ENCODE measurements at regions not wholly inside any gene's neighbourhood (a gene's known extent, or its start where the extent isn't known, plus 50 kb on each side); places are given as distances from the start of the nearest gene placed in this dataset.

- Histone ChIP-seq H2AFZ (ENCODE audit: low read length) (no peak overlapping the region), H3K27me3 (ENCODE audit: insufficient read depth, low read length, poor library complexity, severe bottlenecking) (no peaks in the 10 kb centered on the region), H3K9me3 (ENCODE audit: insufficient read depth, low read depth, low read length) (no peaks in the 10 kb centered on the region), H3K79me2 (ENCODE audit: insufficient read depth, low read length) (no peaks in the 10 kb centered on the region), H3K36me3 (ENCODE audit: insufficient read depth, low read length) (no peaks in the 10 kb centered on the region), H3K4me1 (ENCODE audit: insufficient read depth, low read length, poor library complexity, severe bottlenecking) (no peaks in the 10 kb centered on the region), H4K20me1 (ENCODE audit: insufficient read depth, low read length, poor library complexity, severe bottlenecking) (no peaks in the 10 kb centered on the region), H3K4me2 (ENCODE audit: low read depth, low read length, poor library complexity, severe bottlenecking) (no peak overlapping the region), H3K9ac (ENCODE audit: low read depth, low read length, poor library complexity, severe bottlenecking) (no peak overlapping the region), H3F3A (ENCODE audit: low read depth) (no peaks in the 10 kb centered on the region), H3K4me3 (ENCODE audit: low read length, poor library complexity, severe bottlenecking) (no peak overlapping the region), H3K9me2 (replicated peaks; ENCODE audit: low read depth, low read length) (no peaks in the 10 kb centered on the region)
- TF ChIP-seq EZH2phosphoT487 (IDR thresholded peaks at IDR 0.05; ENCODE audit: borderline replicate concordance), result no peak
- TF ChIP-seq CTCF (conservative IDR thresholded peaks at IDR 0.05; ENCODE audit: low read length), result no peak
Measured at GRCh38 chr1:104797982-104798381, 1048.3 kb downstream of the AMY1C start.

- Histone ChIP-seq H3K4me1 (ENCODE audit: insufficient read depth, low read length, poor library complexity, severe bottlenecking) (no peaks in the 10 kb centered on the region), H3K27me3 (ENCODE audit: insufficient read depth, low read length, poor library complexity, severe bottlenecking) (no peaks in the 10 kb centered on the region), H2AFZ (ENCODE audit: low read length) (no peak overlapping the region), H4K20me1 (ENCODE audit: insufficient read depth, low read length, poor library complexity, severe bottlenecking) (no peaks in the 10 kb centered on the region), H3K36me3 (ENCODE audit: insufficient read depth, low read length) (no peaks in the 10 kb centered on the region), H3K79me2 (ENCODE audit: insufficient read depth, low read length) (no peaks in the 10 kb centered on the region), H3K4me2 (ENCODE audit: low read depth, low read length, poor library complexity, severe bottlenecking) (no peak overlapping the region), H3K9me3 (ENCODE audit: insufficient read depth, low read depth, low read length) (no peaks in the 10 kb centered on the region), H3K9me2 (replicated peaks; ENCODE audit: low read depth, low read length) (no peaks in the 10 kb centered on the region), H3F3A (ENCODE audit: low read depth) (no peaks in the 10 kb centered on the region), H3K9ac (ENCODE audit: low read depth, low read length, poor library complexity, severe bottlenecking) (no peak overlapping the region), H3K4me3 (ENCODE audit: low read length, poor library complexity, severe bottlenecking) (no peak overlapping the region)
- TF ChIP-seq EZH2phosphoT487 (IDR thresholded peaks at IDR 0.05; ENCODE audit: borderline replicate concordance), result no peak
- no peak for TF ChIP-seq CTCF (conservative IDR thresholded peaks at IDR 0.05; ENCODE audit: low read length)
Measured at GRCh38 chr1:104801344-104801743, 1051.6 kb downstream of the AMY1C start.

GRCh38 chr1:104804147-104804546 lies 1054.4 kb downstream of the AMY1C start:
- no peaks in the 10 kb centered on the region for H3K9me3 ChIP-seq (ENCODE audit: insufficient read depth, low read depth, low read length)
- no peak overlapping the region for H2AFZ ChIP-seq (ENCODE audit: low read length)
- H3K9me2 ChIP-seq (replicated peaks; ENCODE audit: low read depth, low read length), result no peaks in the 10 kb centered on the region
- no peaks in the 10 kb centered on the region for H3F3A ChIP-seq (ENCODE audit: low read depth)
- no peak overlapping the region for H3K4me2 ChIP-seq (ENCODE audit: low read depth, low read length, poor library complexity, severe bottlenecking)
- no peak for TF ChIP-seq CTCF (conservative IDR thresholded peaks at IDR 0.05; ENCODE audit: low read length)
- no peak for TF ChIP-seq EZH2phosphoT487 (IDR thresholded peaks at IDR 0.05; ENCODE audit: borderline replicate concordance)
- no peaks in the 10 kb centered on the region for H3K79me2 ChIP-seq (ENCODE audit: insufficient read depth, low read length)
- H3K9ac ChIP-seq (ENCODE audit: low read depth, low read length, poor library complexity, severe bottlenecking), result no peak overlapping the region
- H3K27me3 ChIP-seq (ENCODE audit: insufficient read depth, low read length, poor library complexity, severe bottlenecking), result no peaks in the 10 kb centered on the region
- no peak overlapping the region for H3K4me3 ChIP-seq (ENCODE audit: low read length, poor library complexity, severe bottlenecking)
- H3K4me1 ChIP-seq (ENCODE audit: insufficient read depth, low read length, poor library complexity, severe bottlenecking), result no peaks in the 10 kb centered on the region
- H4K20me1 ChIP-seq (ENCODE audit: insufficient read depth, low read length, poor library complexity, severe bottlenecking), result no peaks in the 10 kb centered on the region
- no peaks in the 10 kb centered on the region for H3K36me3 ChIP-seq (ENCODE audit: insufficient read depth, low read length)
